ENCODE measurements at regions not wholly inside any gene's neighbourhood (a gene's known extent, or its start where the extent isn't known, plus 50 kb on each side); places are given as distances from the start of the nearest gene placed in this dataset.

GRCh38 chr7:54810401-54810800 is 51.4 kb upstream of the SEC61G start:
- DNase-seq, result no peak

GRCh38 chr7:54811041-54811845 is 52.2 kb upstream of the SEC61G start:
- DNase-seq, result no peak

GRCh38 chr7:54811846-54812254 is 52.8 kb upstream of the SEC61G start:
- no peak for DNase-seq

GRCh38 chr7:54812756-54813322 is 53.8 kb upstream of the SEC61G start:
- DNase-seq, result no peak

GRCh38 chr7:54813398-54813797 is 54.4 kb upstream of the SEC61G start:
- no peak for DNase-seq

GRCh38 chr7:54814401-54814800 is 55.4 kb upstream of the SEC61G start:
- DNase-seq, result no peak

GRCh38 chr7:54817152-54817551 is 58.1 kb upstream of the SEC61G start:
- no peak for DNase-seq

GRCh38 chr7:54823776-54824175 is 64.8 kb upstream of the SEC61G start:
- no peak for DNase-seq

- no peak for DNase-seq
Observed at GRCh38 chr7:54824655-54825054, 65.6 kb upstream of the SEC61G start.

GRCh38 chr7:54825368-54825767 is 66.4 kb upstream of the SEC61G start:
- no peak for DNase-seq

GRCh38 chr7:54827734-54828133 is 68.7 kb upstream of the SEC61G start:
- DNase-seq, result no peak

- DNase-seq, result no peak
Observed at GRCh38 chr7:54831046-54831643, 72.1 kb upstream of the SEC61G start.

- DNase-seq, result no peak
Observed at GRCh38 chr7:54831644-54832095, 72.7 kb upstream of the SEC61G start.

- no peak for DNase-seq
Observed at GRCh38 chr7:54833001-54833467, 74.0 kb upstream of the SEC61G start.

- DNase-seq, result no peak
Observed at GRCh38 chr7:54837168-54837567, 78.2 kb upstream of the SEC61G start.

GRCh38 chr7:54837761-54838160 is 78.8 kb upstream of the SEC61G start:
- no peak for DNase-seq

- DNase-seq, result no peak
Observed at GRCh38 chr7:54838175-54838910, 79.3 kb upstream of the SEC61G start.

GRCh38 chr7:54839575-54840213 is 80.7 kb upstream of the SEC61G start:
- no peak for DNase-seq

- DNase-seq, result no peak
Observed at GRCh38 chr7:54841772-54842697, 83.0 kb upstream of the SEC61G start.

- no peak for DNase-seq
Observed at GRCh38 chr7:54843841-54844355, 84.9 kb upstream of the SEC61G start.

- DNase-seq, result no peak
Observed at GRCh38 chr7:54846273-54846672, 87.3 kb upstream of the SEC61G start.

Data from NCI-H69 (cell line).